ENCODE measurements at regions not wholly inside any gene's neighbourhood (a gene's known extent, or its start where the extent isn't known, plus 50 kb on each side); places are given as distances from the start of the nearest gene placed in this dataset.

- Histone ChIP-seq H2AFZ (peak overlapping the region; percentile 14; the same call in 1 of the 2 replicates), H3K4me3 (no peak overlapping the region), H3K27me3 (ENCODE audit: insufficient read depth) (peaks cover 28% of the 10 kb centered on the region; the same call in 1 of the 2 replicates), H3K79me2 (replicated peaks; ENCODE audit: insufficient read depth) (no peaks in the 10 kb centered on the region), H3K4me1 (ENCODE audit: insufficient read depth) (no peaks in the 10 kb centered on the region), H3K27ac (ENCODE audit: low read depth) (no peak overlapping the region), H3K36me3 (ENCODE audit: insufficient read depth) (no peaks in the 10 kb centered on the region), H3K4me2 (no peak overlapping the region), H3F3A (replicated peaks; ENCODE audit: low read depth) (no peaks in the 10 kb centered on the region), H4K20me1 (replicated peaks; ENCODE audit: insufficient read depth) (no peaks in the 10 kb centered on the region), H3K9me2 (ENCODE audit: insufficient read depth) (no peaks in the 10 kb centered on the region)
- peak; percentile 36 for DNase-seq (ENCODE audit: low spot score)
- no peak; the same call in 2 of the 3 replicates for ATAC-seq
- Mint-ChIP-seq H3K4me1 (no peaks in the 10 kb centered on the region), H3K36me3 (ENCODE audit: low read depth) (no peaks in the 10 kb centered on the region), H3K27ac (no peak overlapping the region), H3K27me3 (ENCODE audit: insufficient read depth, low read depth, poor library complexity) (peaks cover 5% of the 10 kb centered on the region), H3K4me3 (no peak overlapping the region), H3K9me3 (peaks cover 45% of the 10 kb centered on the region)
- TF ChIP-seq ZNF462 (CRISPR knock-in tag; IDR thresholded peaks at IDR 0.05) (no peak), NANOG (IDR thresholded peaks at IDR 0.05; ENCODE audit: borderline replicate concordance) (no peak), JUNB (IDR thresholded peaks at IDR 0.05; ENCODE audit: unreplicated experiment) (no peak), POLR2AphosphoS5 (IDR thresholded peaks at IDR 0.05; ENCODE audit: low read depth) (no peak), REST (IDR thresholded peaks at IDR 0.05; ENCODE audit: unreplicated experiment) (no peak), EZH2phosphoT487 (IDR thresholded peaks at IDR 0.05; ENCODE audit: unreplicated experiment) (no peak), CREB1 (CRISPR knock-in tag; IDR thresholded peaks at IDR 0.05; ENCODE audit: low read depth) (no peak)
- TF ChIP-seq, protein P1, sequence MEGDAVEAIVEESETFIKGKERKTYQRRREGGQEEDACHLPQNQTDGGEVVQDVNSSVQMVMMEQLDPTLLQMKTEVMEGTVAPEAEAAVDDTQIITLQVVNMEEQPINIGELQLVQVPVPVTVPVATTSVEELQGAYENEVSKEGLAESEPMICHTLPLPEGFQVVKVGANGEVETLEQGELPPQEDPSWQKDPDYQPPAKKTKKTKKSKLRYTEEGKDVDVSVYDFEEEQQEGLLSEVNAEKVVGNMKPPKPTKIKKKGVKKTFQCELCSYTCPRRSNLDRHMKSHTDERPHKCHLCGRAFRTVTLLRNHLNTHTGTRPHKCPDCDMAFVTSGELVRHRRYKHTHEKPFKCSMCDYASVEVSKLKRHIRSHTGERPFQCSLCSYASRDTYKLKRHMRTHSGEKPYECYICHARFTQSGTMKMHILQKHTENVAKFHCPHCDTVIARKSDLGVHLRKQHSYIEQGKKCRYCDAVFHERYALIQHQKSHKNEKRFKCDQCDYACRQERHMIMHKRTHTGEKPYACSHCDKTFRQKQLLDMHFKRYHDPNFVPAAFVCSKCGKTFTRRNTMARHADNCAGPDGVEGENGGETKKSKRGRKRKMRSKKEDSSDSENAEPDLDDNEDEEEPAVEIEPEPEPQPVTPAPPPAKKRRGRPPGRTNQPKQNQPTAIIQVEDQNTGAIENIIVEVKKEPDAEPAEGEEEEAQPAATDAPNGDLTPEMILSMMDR (conservative IDR thresholded peaks at IDR 0.05; ENCODE audit: low read depth in 2 of 2) = peak; percentile 20 to 63; a peak in 3 of 4 replicates
Observed at GRCh38 chr16:75805946-75806345, 79.7 kb upstream of the CPHXL start.

Measured in GM23338 (cell line).